Parathyroid adenoma (tissue), 2 donors: ENCODE measurements at regions not wholly inside any gene's neighbourhood (a gene's known extent, or its start where the extent isn't known, plus 50 kb on each side); places are given as distances from the start of the nearest gene placed in this dataset.

Experiments used
- H2AFZ ChIP-seq: fragments of 300-600 bp; sonication (generic); one replicate; pipeline ENCODE4 v1.7.0; 2017; ENCODE audit warnings: antibody characterized with exemption, mild to moderate bottlenecking
- H3K27ac ChIP-seq: fragments of 300-600 bp; sonication (generic); one replicate; pipeline ENCODE4 v1.7.0; 2017
- H3K27me3 ChIP-seq: fragments of 300-600 bp; sonication (generic); one replicate; pipeline ENCODE4 v1.7.0; 2017; ENCODE audit warnings: low read length; ENCODE audit not compliant: control insufficient read depth, insufficient read depth
- H3K36me3 ChIP-seq: fragments of 300-600 bp; sonication (generic); one replicate; pipeline ENCODE4 v1.7.0; 2017; ENCODE audit warnings: low read length; ENCODE audit not compliant: control insufficient read depth, insufficient read depth
- H3K4me1 ChIP-seq: fragments of 300-600 bp; sonication (generic); one replicate; pipeline ENCODE4 v1.7.0; 2017; ENCODE audit warnings: control low read depth
- H3K4me2 ChIP-seq: fragments of 300-600 bp; sonication (generic); one replicate; pipeline ENCODE4 v1.7.0; 2017; ENCODE audit warnings: low read length
- H3K4me3 ChIP-seq: fragments of 300-600 bp; sonication (generic); one replicate; pipeline ENCODE4 v1.7.0; 2017; ENCODE audit warnings: low read depth, low read length
- H3K79me2 ChIP-seq: fragments of 300-600 bp; sonication (generic); one replicate; pipeline ENCODE4 v1.7.0; 2017; ENCODE audit warnings: control low read depth
- H3K9ac ChIP-seq: fragments of 300-600 bp; sonication (generic); one replicate; pipeline ENCODE4 v1.7.0; 2017; ENCODE audit warnings: mild to moderate bottlenecking
- H3K9me3 ChIP-seq: fragments of 300-600 bp; sonication (generic); one replicate; pipeline ENCODE4 v1.7.0; 2017; ENCODE audit warnings: low read length; ENCODE audit not compliant: control insufficient read depth
- CTCF ChIP-seq: fragments of 300-600 bp; sonication (generic); IDR thresholded peaks from one replicate; pipeline ENCODE4 v1.7.0; 2017; ENCODE audit warnings: antibody characterized with exemption, mild to moderate bottlenecking
- donor health status: primary hyperparathyroidism.

- Histone ChIP-seq H3K4me3 (no peak overlapping the region), H3K4me1 (no peaks in the 10 kb centered on the region), H3K9ac (no peak overlapping the region), H3K4me2 (no peak overlapping the region), H3K27me3 (no peaks in the 10 kb centered on the region), H3K36me3 (no peaks in the 10 kb centered on the region), H3K27ac (no peak overlapping the region), H3K79me2 (no peaks in the 10 kb centered on the region), H2AFZ (no peak overlapping the region), H3K9me3 (no peaks in the 10 kb centered on the region)
- TF ChIP-seq CTCF = no peak
These were observed 370.5 kb downstream of the JRKL start for GRCh38 chr11:96760306-96760705.

- H3K9me3 ChIP-seq = no peaks in the 10 kb centered on the region
- H3K9ac ChIP-seq = no peak overlapping the region
- no peaks in the 10 kb centered on the region for H3K79me2 ChIP-seq
- TF ChIP-seq CTCF = no peak
- no peaks in the 10 kb centered on the region for H3K27me3 ChIP-seq
- no peaks in the 10 kb centered on the region for H3K36me3 ChIP-seq
- no peak overlapping the region for H3K4me3 ChIP-seq
- no peak overlapping the region for H2AFZ ChIP-seq
- H3K4me1 ChIP-seq = no peaks in the 10 kb centered on the region
- no peak overlapping the region for H3K4me2 ChIP-seq
- no peak overlapping the region for H3K27ac ChIP-seq
These were observed 371.0 kb downstream of the JRKL start for GRCh38 chr11:96760815-96761214.

GRCh38 chr11:96761451-96761850, 371.6 kb downstream of the JRKL start:
- H3K4me3 ChIP-seq = no peak overlapping the region
- no peaks in the 10 kb centered on the region for H3K27me3 ChIP-seq
- no peaks in the 10 kb centered on the region for H3K79me2 ChIP-seq
- H3K36me3 ChIP-seq = no peaks in the 10 kb centered on the region
- no peak overlapping the region for H3K4me2 ChIP-seq
- no peak overlapping the region for H2AFZ ChIP-seq
- H3K9ac ChIP-seq = no peak overlapping the region
- no peaks in the 10 kb centered on the region for H3K4me1 ChIP-seq
- H3K27ac ChIP-seq = no peak overlapping the region
- no peak for TF ChIP-seq CTCF
- H3K9me3 ChIP-seq = no peaks in the 10 kb centered on the region

- Histone ChIP-seq H3K79me2 (no peaks in the 10 kb centered on the region), H2AFZ (no peak overlapping the region), H3K27me3 (no peaks in the 10 kb centered on the region), H3K4me3 (no peak overlapping the region), H3K4me1 (no peaks in the 10 kb centered on the region), H3K4me2 (no peak overlapping the region), H3K9me3 (no peaks in the 10 kb centered on the region), H3K36me3 (no peaks in the 10 kb centered on the region), H3K27ac (no peak overlapping the region), H3K9ac (no peak overlapping the region)
- TF ChIP-seq CTCF = no peak
These were observed 373.4 kb downstream of the JRKL start for GRCh38 chr11:96763244-96763643.

- Histone ChIP-seq H3K27me3 (no peaks in the 10 kb centered on the region), H3K4me1 (no peaks in the 10 kb centered on the region), H2AFZ (no peak overlapping the region), H3K9ac (no peak overlapping the region), H3K27ac (no peak overlapping the region), H3K4me3 (no peak overlapping the region), H3K9me3 (no peaks in the 10 kb centered on the region), H3K4me2 (no peak overlapping the region), H3K79me2 (no peaks in the 10 kb centered on the region), H3K36me3 (no peaks in the 10 kb centered on the region)
- no peak for TF ChIP-seq CTCF
These were observed 388.5 kb downstream of the JRKL start for GRCh38 chr11:96778272-96778671.
